Ishikawa (cell line): ENCODE measurements at regions not wholly inside any gene's neighbourhood (a gene's known extent, or its start where the extent isn't known, plus 50 kb on each side); places are given as distances from the start of the nearest gene placed in this dataset.

Source experiments
- CEBPB ChIP-seq: IDR thresholded peaks from 2 replicates; pipeline ENCODE4 v1.6.1; 2012
- CREB1 ChIP-seq: IDR thresholded peaks from 2 replicates; pipeline ENCODE4 v1.6.1; 2012; ENCODE audit warnings: low read depth
- EGR1 ChIP-seq: IDR thresholded peaks from 2 replicates; pipeline ENCODE4 v1.6.1; 2012
- EP300 ChIP-seq: IDR thresholded peaks from 2 replicates; pipeline ENCODE4 v1.6.1; 2012; ENCODE audit warnings: borderline replicate concordance
- FOXM1 ChIP-seq: IDR thresholded peaks from 2 replicates; pipeline ENCODE4 v1.6.1; 2012; ENCODE audit warnings: low read depth, borderline replicate concordance
- NFIC ChIP-seq: IDR thresholded peaks from 2 replicates; pipeline ENCODE4 v1.6.1; 2012
- RAD21 ChIP-seq: IDR thresholded peaks from 2 replicates; pipeline ENCODE4 v1.6.1; 2012; ENCODE audit warnings: low read depth
- TAF1 ChIP-seq: IDR thresholded peaks from 2 replicates; pipeline ENCODE4 v1.6.1; 2012; ENCODE audit warnings: low read depth, mild to moderate bottlenecking
- TCF12 ChIP-seq: IDR thresholded peaks from 2 replicates; pipeline ENCODE4 v1.6.1; 2012; ENCODE audit warnings: low read depth
- TEAD4 ChIP-seq: IDR thresholded peaks from 2 replicates; pipeline ENCODE4 v1.6.1; 2012
- YY1 ChIP-seq: IDR thresholded peaks from 2 replicates; pipeline ENCODE4 v1.6.1; 2012; ENCODE audit warnings: low read depth
- ZBTB7A ChIP-seq: IDR thresholded peaks from 2 replicates; pipeline ENCODE4 v1.6.1; 2012; ENCODE audit warnings: low read depth
- TF ChIP-seq, protein P1 (sequence below): IDR thresholded peaks from 2 replicates; pipeline ENCODE4 v1.6.1; 2012; ENCODE audit warnings: low read depth, mild to moderate bottlenecking
- TF ChIP-seq, protein P2 (sequence below): IDR thresholded peaks from 2 replicates; pipeline ENCODE4 v1.6.1; 2012
- TF ChIP-seq, protein P3 (sequence below): IDR thresholded peaks from 2 replicates; pipeline ENCODE4 v1.6.1; 2012

DNA sequence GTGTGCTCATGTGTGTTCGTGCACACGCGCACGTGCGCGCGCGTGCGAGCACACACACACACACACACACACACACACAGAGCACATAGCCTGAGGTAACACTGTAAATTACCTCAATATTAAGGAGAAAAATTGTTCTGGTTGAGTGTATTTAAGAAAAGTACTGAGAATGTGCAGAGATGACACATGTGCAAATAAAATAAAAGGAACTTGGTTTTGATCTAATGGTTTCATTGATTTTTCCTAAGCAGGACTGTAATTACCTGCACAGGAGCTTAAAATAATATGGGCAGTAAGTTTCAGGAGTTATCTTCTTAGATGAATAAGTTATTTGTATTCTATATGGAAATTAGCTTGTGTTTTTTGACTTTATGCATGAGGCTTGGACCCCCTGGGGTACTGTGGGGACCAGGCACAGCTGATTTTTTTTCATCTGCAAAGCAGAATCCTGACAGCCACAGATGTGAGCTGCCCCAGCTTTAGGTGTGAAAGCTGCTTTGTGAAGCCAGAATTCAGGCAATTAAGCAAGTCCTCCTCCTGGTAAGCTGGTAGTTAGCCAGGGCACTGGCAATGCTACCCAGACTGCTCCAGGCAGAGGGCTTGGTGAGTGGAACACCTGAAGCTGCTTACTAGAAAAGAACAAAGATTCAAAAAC is 1040.6 kb upstream of the CITED2 start:
- no peak for TF ChIP-seq EP300

DNA sequence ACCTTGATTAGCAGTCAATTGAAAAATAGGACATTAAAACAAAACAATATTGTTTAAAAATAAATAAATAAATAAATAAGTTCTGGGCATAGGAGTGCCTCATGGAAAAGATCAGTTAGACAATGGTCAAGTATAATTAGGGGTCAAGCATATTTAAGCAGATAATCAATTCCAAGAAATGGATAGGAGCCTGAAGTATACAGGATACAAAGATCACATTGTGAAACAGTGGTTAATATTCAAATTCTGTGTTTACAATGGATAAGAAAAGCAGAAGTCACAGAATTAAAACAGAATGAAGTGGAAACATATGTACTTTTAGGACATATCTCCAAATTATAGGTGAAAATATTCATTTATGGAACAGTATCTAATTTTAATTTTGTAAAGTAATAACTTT is 1028.6 kb upstream of the CITED2 start:
- no peak for TF ChIP-seq TAF1
- no peak for TF ChIP-seq FOXM1
- no peak for TF ChIP-seq EGR1
- TF ChIP-seq TEAD4: no peak
- no peak for TF ChIP-seq ZBTB7A
- TF ChIP-seq, protein P1, sequence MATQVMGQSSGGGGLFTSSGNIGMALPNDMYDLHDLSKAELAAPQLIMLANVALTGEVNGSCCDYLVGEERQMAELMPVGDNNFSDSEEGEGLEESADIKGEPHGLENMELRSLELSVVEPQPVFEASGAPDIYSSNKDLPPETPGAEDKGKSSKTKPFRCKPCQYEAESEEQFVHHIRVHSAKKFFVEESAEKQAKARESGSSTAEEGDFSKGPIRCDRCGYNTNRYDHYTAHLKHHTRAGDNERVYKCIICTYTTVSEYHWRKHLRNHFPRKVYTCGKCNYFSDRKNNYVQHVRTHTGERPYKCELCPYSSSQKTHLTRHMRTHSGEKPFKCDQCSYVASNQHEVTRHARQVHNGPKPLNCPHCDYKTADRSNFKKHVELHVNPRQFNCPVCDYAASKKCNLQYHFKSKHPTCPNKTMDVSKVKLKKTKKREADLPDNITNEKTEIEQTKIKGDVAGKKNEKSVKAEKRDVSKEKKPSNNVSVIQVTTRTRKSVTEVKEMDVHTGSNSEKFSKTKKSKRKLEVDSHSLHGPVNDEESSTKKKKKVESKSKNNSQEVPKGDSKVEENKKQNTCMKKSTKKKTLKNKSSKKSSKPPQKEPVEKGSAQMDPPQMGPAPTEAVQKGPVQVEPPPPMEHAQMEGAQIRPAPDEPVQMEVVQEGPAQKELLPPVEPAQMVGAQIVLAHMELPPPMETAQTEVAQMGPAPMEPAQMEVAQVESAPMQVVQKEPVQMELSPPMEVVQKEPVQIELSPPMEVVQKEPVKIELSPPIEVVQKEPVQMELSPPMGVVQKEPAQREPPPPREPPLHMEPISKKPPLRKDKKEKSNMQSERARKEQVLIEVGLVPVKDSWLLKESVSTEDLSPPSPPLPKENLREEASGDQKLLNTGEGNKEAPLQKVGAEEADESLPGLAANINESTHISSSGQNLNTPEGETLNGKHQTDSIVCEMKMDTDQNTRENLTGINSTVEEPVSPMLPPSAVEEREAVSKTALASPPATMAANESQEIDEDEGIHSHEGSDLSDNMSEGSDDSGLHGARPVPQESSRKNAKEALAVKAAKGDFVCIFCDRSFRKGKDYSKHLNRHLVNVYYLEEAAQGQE: no peak
- TF ChIP-seq RAD21: no peak
- TF ChIP-seq TCF12: no peak
- TF ChIP-seq, protein P2, sequence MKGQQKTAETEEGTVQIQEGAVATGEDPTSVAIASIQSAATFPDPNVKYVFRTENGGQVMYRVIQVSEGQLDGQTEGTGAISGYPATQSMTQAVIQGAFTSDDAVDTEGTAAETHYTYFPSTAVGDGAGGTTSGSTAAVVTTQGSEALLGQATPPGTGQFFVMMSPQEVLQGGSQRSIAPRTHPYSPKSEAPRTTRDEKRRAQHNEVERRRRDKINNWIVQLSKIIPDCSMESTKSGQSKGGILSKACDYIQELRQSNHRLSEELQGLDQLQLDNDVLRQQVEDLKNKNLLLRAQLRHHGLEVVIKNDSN: no peak
- TF ChIP-seq CEBPB: no peak
- no peak for TF ChIP-seq YY1
- no peak for TF ChIP-seq NFIC
- TF ChIP-seq, protein P3, sequence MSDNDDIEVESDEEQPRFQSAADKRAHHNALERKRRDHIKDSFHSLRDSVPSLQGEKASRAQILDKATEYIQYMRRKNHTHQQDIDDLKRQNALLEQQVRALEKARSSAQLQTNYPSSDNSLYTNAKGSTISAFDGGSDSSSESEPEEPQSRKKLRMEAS: no peak
- no peak for TF ChIP-seq CREB1
- no peak for TF ChIP-seq EP300

DNA sequence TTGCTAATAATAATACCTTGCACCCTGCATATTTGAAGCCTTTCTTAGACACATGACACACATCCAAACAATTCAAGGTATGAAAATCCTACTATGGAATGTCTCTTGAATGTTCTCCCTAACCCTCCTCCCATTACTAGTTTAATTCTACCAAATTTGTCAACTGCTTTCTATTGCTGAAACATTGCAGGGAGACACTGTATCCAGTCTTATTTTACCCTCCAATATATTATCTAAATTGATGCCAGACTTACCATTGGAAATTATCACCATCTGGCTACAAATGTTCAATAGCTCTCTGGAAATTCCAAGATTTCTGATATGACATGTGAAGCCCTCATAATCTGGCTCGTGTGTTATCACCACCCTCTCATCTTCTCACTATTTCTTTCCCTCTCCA is 1027.3 kb upstream of the CITED2 start:
- TF ChIP-seq TEAD4 (peak; percentile 71), RAD21 (no peak)

DNA sequence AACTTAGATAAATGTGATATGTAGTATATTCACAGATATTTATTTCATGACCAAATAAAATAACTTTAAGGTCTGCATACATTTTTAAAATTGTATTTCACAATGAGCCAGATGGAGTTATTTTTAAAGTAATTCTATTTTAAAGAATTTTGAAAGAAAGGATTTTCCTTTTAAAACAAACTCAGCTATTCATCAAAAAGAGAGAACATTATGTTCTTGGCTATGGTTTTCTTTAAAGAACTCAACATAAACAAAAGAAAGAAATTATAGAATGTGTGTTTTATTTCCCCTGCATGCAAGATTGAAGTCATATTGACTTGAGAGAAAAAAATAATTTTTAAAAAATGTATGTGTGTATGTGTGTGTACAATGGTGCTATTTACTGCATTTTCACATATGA is 1023.6 kb upstream of the CITED2 start:
- TF ChIP-seq YY1: no peak
- TF ChIP-seq RAD21: no peak
- no peak for TF ChIP-seq ZBTB7A
- no peak for TF ChIP-seq CEBPB
- TF ChIP-seq, protein P1: no peak
- TF ChIP-seq NFIC: no peak
- no peak for TF ChIP-seq TEAD4
- TF ChIP-seq, protein P2: no peak
- TF ChIP-seq EP300: no peak

DNA sequence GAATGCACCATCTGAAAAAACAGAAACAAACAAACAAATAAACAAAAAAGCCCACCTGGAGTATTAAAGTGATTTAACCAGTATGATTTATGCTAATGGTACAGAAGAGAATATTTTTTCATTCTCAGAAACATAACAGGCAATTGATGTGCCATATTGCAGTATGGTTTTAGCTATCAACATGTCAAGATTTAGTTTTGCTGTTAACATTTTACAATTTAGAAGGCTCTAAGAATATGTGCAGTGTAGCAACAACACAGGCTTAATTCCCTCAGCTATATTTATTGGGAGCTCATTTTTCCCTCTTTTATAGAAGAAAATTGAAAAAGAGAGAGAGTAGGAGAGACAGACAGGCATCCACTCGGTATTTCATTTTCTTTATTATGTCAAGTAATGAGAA is 1022.7 kb upstream of the CITED2 start:
- no peak for TF ChIP-seq CREB1
- TF ChIP-seq TCF12: no peak
- TF ChIP-seq TEAD4: no peak
- TF ChIP-seq CEBPB: no peak
- TF ChIP-seq NFIC: no peak
- TF ChIP-seq, protein P3: no peak
- TF ChIP-seq ZBTB7A: no peak
- TF ChIP-seq, protein P1: no peak
- TF ChIP-seq, protein P2: no peak
- TF ChIP-seq EGR1: no peak
- no peak for TF ChIP-seq TAF1
- TF ChIP-seq FOXM1: no peak
- TF ChIP-seq YY1: no peak
- no peak for TF ChIP-seq EP300
